Left colon (tissue), 2 donors: ENCODE measurements at regions not wholly inside any gene's neighbourhood (a gene's known extent, or its start where the extent isn't known, plus 50 kb on each side); places are given as distances from the start of the nearest gene placed in this dataset.

Experiments used
- ATAC-seq: fragments of 200-7000 bp; cut with Tn5 transposase; one replicate; pipeline ENCODE4 v1.9.1; 2020; ENCODE audit warnings: mild to moderate bottlenecking, moderate library complexity
- DNase-seq, 2 donors: peaks; one replicate each; pipeline ENCODE4 v3.0.0-alpha.2; 2020
- intact Hi-C, 2 donors: fragments of 100-400 bp; cut with DNase I in 1 of 2; cut with micrococcal nuclease in 1 of 2; formaldehyde crosslinking; loops; one replicate each; pipeline versions ENCODE4 v1.11.2 to v1.14.0; 2022; cut with DNase I, micrococcal nuclease
- donor health status: DM: no; HTN: no; CAD: no.
- donor health status: DM: yes; HTN: yes; CAD: no.

DNA sequence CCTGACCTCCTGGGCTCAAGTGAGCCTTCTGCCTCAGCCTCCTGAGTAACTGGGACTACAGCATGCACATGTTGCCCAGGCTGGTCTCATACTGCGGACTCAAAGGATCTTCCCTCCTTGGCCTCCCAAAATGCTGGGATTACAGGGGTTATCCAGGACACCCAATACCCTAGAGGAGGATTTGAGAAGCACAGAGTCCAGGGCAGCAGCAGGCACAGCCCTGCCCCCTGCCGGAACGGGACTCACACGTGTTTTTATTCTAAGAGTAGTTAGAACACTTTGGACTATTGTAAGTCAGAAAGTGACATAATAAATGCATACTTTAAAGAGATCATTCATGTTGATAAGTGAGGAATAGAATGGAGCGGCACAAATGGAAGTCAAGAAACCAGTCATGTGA is 80.2 kb downstream of the C6orf118 start:
- intact Hi-C loops = no loop called here
- no peak for DNase-seq
- no peak for ATAC-seq

GRCh38 chr6:165227644-165228329 is 81.6 kb downstream of the C6orf118 start:
- no peak for DNase-seq
- no peak for ATAC-seq
- intact Hi-C loops = no loop called here

- no peak for ATAC-seq
- intact Hi-C loops = no loop called here
- DNase-seq = no peak
These were observed 85.7 kb downstream of the C6orf118 start for GRCh38 chr6:165223736-165224135.

GRCh38 chr6:165223101-165223500 is 86.3 kb downstream of the C6orf118 start:
- intact Hi-C loops = no loop called here
- ATAC-seq (no peak), DNase-seq (no peak)

DNA sequence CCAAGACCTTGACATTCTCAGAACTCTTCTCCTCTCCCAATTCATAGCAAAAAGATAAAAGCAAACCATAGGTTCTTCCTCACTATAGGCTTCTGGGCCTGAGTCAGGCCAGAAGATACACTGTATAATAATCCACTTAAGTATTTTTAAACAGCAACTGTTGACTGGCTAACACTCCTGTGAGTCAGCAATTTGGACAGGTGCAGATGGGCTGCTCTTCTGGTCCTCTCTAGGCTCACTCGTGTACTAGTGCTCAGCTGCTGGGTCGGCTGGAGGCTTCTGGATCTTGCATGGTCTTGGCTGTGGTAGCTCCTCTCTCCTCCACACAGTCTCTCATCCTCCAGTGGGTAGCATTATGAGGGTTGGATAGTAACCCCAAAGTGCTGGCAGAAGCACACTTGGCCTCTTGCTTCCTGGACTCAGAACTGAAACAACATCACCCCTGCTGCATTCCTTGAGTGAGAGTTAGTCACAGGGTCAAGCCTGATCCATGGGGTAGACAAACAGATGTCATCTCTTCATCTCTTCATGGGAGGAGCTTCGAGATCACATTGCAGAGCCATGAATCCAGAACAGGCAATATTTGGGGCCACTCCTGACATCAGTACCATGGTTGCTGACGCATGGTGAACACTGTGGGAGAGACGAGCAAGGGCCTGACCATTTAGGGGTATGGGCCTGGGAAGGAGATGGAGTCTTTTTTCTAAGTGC is 86.9 kb downstream of the C6orf118 start:
- no peak for DNase-seq
- intact Hi-C loops = no loop called here

DNA sequence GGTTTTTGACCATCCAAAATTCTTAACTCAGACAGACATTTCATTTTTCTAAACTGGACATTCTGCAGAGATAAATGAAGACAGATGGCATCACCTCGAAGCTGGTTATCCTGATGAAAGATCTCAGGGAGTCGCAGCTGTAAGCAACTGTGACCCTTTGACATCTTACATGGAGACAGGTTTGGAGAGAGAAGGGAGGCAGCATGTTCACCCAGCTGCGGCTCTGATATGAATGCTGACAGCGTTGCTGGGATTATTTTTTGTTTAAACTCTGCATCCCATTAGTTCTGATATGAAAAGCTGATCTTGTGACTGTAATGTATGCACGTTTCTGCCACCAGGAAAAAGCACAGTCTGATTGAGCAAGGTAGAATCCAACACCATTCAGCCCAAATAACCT is 89.4 kb downstream of the C6orf118 start:
- intact Hi-C loops = no loop called here
- DNase-seq = no peak

More for the DNA sequence above, 86.9 kb downstream of the C6orf118 start:
- no peak for ATAC-seq

DNA sequence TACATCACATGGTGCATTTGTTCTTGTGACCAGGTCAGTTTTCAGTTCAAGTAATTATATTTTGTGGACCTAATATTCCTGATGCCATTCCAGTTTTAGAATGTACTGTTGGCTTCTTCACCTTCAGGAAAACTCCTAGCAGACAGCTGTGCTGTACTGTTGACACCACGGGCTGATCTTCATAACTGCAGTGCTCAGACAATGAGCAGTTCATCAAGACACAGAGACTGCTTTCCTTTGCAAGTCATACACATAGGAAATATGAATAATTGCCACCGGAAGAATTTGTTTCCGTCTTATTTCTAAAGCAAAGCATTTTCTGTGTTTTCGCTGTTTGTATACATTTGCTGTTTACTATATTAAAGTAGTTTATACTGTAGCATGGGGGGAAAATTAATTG is 89.8 kb downstream of the C6orf118 start:
- intact Hi-C loops = no loop called here
- DNase-seq (no peak), ATAC-seq (no peak)

More for the DNA sequence above, 89.4 kb downstream of the C6orf118 start:
- no peak for ATAC-seq

DNA sequence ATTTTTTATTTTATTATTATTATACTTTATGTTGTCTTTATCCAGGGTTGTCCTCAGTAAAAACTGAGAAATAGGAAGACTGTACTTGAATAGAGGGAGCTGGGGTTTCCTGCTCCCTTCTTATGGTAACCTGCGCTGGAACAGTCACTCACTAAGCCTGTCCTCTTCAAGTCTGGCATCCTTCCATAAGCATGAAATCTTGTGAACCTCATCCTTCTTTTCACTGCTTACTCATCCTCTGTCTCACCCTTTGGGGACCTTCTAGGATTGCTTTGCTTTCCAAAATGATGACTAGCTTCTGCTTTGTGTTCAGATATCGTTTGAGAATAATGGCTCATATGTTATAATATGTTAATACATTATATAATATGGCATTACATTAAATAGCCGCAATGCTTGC is 90.6 kb downstream of the C6orf118 start:
- intact Hi-C loops = no loop called here
- DNase-seq = no peak
- ATAC-seq = no peak

GRCh38 chr6:165206798-165207197 is 102.6 kb downstream of the C6orf118 start:
- DNase-seq (no peak), ATAC-seq (no peak)

GRCh38 chr6:165205632-165206031 is 103.8 kb downstream of the C6orf118 start:
- intact Hi-C loops = no loop called here
- DNase-seq = no peak
- no peak for ATAC-seq

More at GRCh38 chr6:165206798-165207197, 102.6 kb downstream of the C6orf118 start:
- intact Hi-C loops = no loop called here

- intact Hi-C loops = no loop called here
- DNase-seq = no peak
- no peak for ATAC-seq
These were observed 104.4 kb downstream of the C6orf118 start for GRCh38 chr6:165204807-165205545.

DNA sequence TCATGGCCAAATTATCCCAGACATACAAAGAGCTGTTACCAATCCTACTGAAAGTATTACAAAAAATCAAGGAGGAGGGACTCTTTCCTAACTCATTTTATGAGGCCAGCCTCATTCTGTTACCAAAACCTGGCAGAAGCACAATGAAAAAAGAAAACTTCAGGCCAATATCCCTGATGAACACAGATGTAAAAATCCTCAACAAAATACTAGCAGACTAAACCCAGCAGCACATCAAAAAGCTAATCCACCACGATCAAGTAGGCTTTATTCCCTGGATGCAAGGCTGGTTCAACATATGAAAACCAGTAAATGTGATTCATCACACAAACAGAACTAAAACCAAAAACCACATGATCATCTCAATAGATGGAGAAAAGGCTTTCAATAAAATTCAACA is 109.2 kb downstream of the C6orf118 start:
- intact Hi-C loops = no loop called here
- ATAC-seq (no peak), DNase-seq (no peak)

- DNase-seq (no peak), ATAC-seq (no peak)
- intact Hi-C loops = no loop called here
These were observed 117.9 kb downstream of the C6orf118 start for GRCh38 chr6:165191461-165191860.

DNA sequence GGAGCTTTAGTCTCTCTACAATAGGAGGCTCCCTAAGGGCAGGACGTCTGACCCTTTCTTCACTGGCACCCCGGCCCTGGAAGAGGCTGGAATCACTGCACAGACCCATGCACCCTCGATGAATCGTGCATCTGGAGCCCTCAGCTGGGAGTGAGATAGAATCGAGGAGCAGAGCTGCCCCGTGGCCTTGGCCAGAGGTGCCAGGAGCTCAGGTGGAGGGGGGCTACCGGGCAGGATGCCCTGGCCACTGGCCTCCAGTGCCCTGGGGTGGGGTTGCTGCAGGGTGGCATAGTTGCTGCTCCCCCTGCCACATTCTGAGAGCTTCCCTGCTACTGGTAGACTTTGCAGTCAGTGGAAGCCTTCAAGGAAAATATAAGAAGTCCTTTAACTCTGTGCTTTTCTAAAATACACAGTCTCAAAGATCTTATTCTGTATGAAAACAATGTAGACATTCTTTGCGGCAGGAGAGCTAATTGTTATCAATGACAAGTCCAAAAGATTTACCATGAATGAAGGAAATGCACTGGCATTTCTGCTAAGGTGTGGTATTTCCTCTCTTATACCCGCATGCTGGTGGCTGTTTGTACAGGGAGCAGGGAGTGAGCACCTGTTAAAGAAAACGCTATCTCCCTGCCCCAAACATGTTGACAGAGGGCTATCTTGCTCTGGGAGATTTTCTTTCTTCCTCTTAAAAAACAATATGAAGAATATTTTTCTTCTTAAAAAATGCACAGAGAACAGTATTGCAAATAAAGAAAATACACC is 122.8 kb downstream of the C6orf118 start:
- ATAC-seq (no peak), DNase-seq (no peak)
- intact Hi-C loops = no loop called here

- no peak for DNase-seq
- ATAC-seq = no peak
- intact Hi-C loops = no loop called here
These were observed 123.4 kb downstream of the C6orf118 start for GRCh38 chr6:165186041-165186440.

DNA sequence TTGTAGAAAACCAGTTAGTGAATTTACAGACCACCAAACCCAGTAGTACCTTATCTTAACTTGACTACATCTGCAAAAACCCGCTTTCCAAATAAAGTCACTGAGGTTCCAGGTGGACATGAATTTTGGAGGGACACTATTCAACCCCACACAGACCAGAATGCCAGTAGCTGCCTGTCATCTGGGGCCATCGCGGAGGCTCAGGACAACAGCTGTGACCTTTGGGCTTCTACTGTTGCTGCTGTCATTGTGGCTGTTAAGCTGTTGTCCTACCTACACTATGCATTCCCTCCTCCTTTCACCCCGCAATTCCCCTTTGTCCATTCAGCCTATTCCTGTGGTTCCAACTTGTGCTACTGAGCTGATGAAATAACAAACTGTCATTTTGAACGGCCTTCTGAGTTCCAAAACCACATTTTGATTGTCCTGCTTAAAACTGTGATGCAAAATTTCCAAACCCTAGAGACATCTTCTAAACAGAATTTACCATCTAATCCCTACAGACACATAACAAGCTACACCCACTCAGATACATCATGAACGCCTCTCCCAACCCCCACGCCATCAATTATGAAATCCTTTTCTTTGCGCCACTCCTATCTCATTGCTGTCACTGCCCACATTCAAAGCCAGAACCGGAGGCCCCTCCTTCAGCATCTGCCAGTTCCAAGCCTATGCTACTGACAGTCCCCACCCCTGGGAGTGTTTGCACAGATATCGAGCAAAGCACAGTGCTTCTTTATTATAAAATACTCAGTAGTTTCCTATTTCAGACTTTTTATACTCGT is 125.0 kb downstream of the C6orf118 start:
- ATAC-seq = no peak
- DNase-seq = no peak
- intact Hi-C loops = no loop called here

GRCh38 chr6:165183496-165184140 is 125.8 kb downstream of the C6orf118 start:
- DNase-seq = no peak
- ATAC-seq = no peak

DNA sequence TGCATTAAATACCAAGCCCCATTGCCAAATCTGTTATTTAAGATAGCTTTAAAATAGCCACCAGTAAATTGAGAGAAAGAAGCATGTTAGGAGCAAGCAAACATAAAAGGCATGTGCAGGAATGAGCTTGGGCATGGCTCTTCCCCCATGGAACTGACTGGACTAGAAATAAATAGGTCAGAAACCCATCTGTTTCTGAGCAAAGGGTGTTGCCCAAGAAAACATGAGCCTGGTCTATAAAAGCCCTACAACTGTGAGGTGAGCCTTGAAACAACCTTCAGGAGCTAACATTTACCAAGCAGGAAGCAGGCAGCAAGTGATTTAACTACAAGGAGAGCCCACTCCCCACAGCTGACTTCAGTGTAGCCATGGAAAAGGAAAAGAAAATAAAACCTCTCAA is 126.3 kb downstream of the C6orf118 start:
- intact Hi-C loops = no loop called here
- DNase-seq (no peak), ATAC-seq (no peak)

More at GRCh38 chr6:165183496-165184140, 125.8 kb downstream of the C6orf118 start:
- intact Hi-C loops = no loop called here
